Ramos (cell line): ENCODE measurements at regions not wholly inside any gene's neighbourhood (a gene's known extent, or its start where the extent isn't known, plus 50 kb on each side); places are given as distances from the start of the nearest gene placed in this dataset.

Source experiments
- in situ Hi-C: fragments of 300-500 bp; cut with MboI; formaldehyde crosslinking; loops from one replicate; pipeline ENCODE4 v1.14.3; 2022; ENCODE audit warnings: low sequenced_read_pairs; ENCODE audit not compliant: unreplicated experiment

- in situ Hi-C loops: no loop called here
Observed at GRCh38 chr4:94395562-94395961, 52.9 kb upstream of the HPGDS start.

GRCh38 chr4:94396984-94397383 lies 54.3 kb upstream of the HPGDS start:
- in situ Hi-C loops: no loop called here

GRCh38 chr4:94397635-94398034 lies 54.1 kb upstream of the PDLIM5 start:
- in situ Hi-C loops: no loop called here

- in situ Hi-C loops: no loop called here
Observed at GRCh38 chr4:94399277-94399676, 52.5 kb upstream of the PDLIM5 start.

- in situ Hi-C loops: loop anchor here (10.0 kb wide), 2 partner anchors 195 to 605 kb away; no protein-coding TSS in a partner anchor
Observed at GRCh38 chr4:94399721-94400120, 52.0 kb upstream of the PDLIM5 start.

- in situ Hi-C loops: loop anchor here (10.0 kb wide), 2 partner anchors 195 to 605 kb away; no protein-coding TSS in a partner anchor
Observed at GRCh38 chr4:94400191-94400590, 51.6 kb upstream of the PDLIM5 start.
